ENCODE measurements at regions not wholly inside any gene's neighbourhood (a gene's known extent, or its start where the extent isn't known, plus 50 kb on each side); places are given as distances from the start of the nearest gene placed in this dataset.

DNA sequence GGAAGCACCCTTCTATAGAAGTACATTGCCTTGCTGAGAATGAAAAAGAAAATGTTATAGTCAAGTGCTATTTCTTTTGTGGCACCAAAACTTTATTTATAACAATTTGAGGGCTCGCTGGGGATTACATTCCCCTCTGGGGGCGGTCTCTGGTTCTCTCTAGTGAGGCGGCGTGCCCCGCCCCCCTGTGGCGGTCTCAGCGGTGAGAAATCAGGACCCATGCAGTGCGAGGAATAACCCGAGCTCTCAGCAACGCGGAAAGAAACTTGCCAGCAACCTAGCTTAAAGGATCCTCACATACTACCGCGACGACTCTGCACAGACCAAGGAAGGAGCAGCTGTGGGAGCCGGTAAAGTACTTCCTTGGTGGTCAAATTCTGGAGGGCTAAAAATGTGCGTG, 83.4 kb upstream of the SHISA3 start:
- Histone ChIP-seq H3K9me3 (ENCODE audit: insufficient read depth, low read length) (no peaks in the 10 kb centered on the region), H3K79me2 (ENCODE audit: low read length) (no peaks in the 10 kb centered on the region), H3K27ac (ENCODE audit: low read length) (no peak overlapping the region), H3K4me2 (ENCODE audit: low read length) (no peak overlapping the region), H3K4me3 (ENCODE audit: low read length) (no peak overlapping the region), H2AFZ (ENCODE audit: low read depth, low read length) (no peak overlapping the region), H4K20me1 (ENCODE audit: insufficient read depth, low read length) (no peaks in the 10 kb centered on the region), H3K27me3 (ENCODE audit: low read depth, low read length) (no peaks in the 10 kb centered on the region), H3K4me1 (ENCODE audit: low read length) (peaks cover 48% of the 10 kb centered on the region), H3K9ac (ENCODE audit: low read length) (no peak overlapping the region), H3K36me3 (replicated peaks; ENCODE audit: low read depth, low read length) (no peaks in the 10 kb centered on the region)
- no peak for TF ChIP-seq EZH2phosphoT487 (IDR thresholded peaks at IDR 0.05; ENCODE audit: low read depth)
- TF ChIP-seq, protein P1, sequence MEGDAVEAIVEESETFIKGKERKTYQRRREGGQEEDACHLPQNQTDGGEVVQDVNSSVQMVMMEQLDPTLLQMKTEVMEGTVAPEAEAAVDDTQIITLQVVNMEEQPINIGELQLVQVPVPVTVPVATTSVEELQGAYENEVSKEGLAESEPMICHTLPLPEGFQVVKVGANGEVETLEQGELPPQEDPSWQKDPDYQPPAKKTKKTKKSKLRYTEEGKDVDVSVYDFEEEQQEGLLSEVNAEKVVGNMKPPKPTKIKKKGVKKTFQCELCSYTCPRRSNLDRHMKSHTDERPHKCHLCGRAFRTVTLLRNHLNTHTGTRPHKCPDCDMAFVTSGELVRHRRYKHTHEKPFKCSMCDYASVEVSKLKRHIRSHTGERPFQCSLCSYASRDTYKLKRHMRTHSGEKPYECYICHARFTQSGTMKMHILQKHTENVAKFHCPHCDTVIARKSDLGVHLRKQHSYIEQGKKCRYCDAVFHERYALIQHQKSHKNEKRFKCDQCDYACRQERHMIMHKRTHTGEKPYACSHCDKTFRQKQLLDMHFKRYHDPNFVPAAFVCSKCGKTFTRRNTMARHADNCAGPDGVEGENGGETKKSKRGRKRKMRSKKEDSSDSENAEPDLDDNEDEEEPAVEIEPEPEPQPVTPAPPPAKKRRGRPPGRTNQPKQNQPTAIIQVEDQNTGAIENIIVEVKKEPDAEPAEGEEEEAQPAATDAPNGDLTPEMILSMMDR (IDR thresholded peaks at IDR 0.05; ENCODE audit: low read depth, low read length): no peak

DNA sequence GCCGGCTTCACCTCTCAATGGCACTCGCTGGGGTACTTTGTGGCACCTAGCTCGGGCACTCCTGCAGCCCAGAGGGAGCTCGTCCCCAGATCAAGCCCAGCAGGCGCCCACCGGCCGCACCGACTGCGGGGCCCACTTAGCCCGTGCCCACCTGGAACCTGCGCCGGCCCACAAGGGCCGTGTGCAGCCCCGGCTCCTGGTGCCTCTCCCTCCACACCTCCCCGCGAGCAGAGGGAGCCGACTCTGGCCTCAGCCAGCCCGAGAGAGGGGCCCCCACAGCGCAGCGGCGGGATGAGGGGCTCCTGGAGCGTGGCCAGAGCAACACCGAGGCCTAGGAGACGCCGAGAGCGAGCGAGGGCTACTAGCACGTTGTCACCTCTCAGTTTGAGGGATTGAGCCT, 82.1 kb upstream of the SHISA3 start:
- Histone ChIP-seq H3K27ac (ENCODE audit: low read length) (no peak overlapping the region), H3K4me2 (ENCODE audit: low read length) (no peak overlapping the region), H3K9ac (ENCODE audit: low read length) (no peak overlapping the region), H3K4me1 (ENCODE audit: low read length) (peaks cover 45% of the 10 kb centered on the region), H2AFZ (ENCODE audit: low read depth, low read length) (no peak overlapping the region), H3K27me3 (ENCODE audit: low read depth, low read length) (no peaks in the 10 kb centered on the region), H4K20me1 (ENCODE audit: insufficient read depth, low read length) (no peaks in the 10 kb centered on the region), H3K9me3 (ENCODE audit: insufficient read depth, low read length) (no peaks in the 10 kb centered on the region), H3K79me2 (ENCODE audit: low read length) (no peaks in the 10 kb centered on the region), H3K36me3 (replicated peaks; ENCODE audit: low read depth, low read length) (no peaks in the 10 kb centered on the region), H3K4me3 (ENCODE audit: low read length) (no peak overlapping the region)
- no peak for TF ChIP-seq EZH2phosphoT487 (IDR thresholded peaks at IDR 0.05; ENCODE audit: low read depth)
- TF ChIP-seq, protein P1 (IDR thresholded peaks at IDR 0.05; ENCODE audit: low read depth, low read length): no peak

DNA sequence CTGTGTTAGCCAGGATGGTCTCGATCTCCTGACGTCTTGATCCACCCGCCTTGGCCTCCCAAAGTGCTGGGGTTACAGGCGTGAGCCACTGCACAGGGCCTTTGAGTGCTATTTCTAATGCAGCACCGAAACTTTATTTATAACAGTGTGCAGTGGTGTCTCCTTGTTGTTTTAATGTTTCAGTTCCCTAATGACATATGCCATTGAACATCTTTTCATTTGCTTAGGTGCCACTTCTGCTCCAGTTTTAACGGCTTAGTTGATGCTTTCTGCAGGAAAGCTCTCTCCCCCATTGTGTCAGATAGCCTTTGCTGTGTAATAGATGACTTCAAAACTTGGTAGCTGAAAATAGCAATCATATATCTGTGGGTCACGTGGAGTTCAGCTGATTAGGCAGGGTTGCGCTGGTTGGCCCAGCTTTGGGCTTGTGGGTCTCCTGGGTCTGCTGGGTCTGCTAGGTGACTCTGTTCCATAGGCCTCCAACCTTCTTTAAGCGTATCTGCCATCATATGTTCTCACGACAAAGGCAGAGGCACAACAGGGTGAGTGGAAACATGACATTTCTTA, 76.4 kb upstream of the SHISA3 start:
- Histone ChIP-seq H3K27ac (ENCODE audit: low read length) (peak overlapping the region; percentile 29; the same call in 1 of the 2 replicates), H3K36me3 (replicated peaks; ENCODE audit: low read depth, low read length) (no peaks in the 10 kb centered on the region), H2AFZ (ENCODE audit: low read depth, low read length) (no peak overlapping the region), H3K4me2 (ENCODE audit: low read length) (peak overlapping the region; percentile 47), H3K9me3 (ENCODE audit: insufficient read depth, low read length) (no peaks in the 10 kb centered on the region; the same call in 1 of the 2 replicates), H3K9ac (ENCODE audit: low read length) (no peak overlapping the region), H3K4me1 (ENCODE audit: low read length) (peaks cover 24% of the 10 kb centered on the region), H3K79me2 (ENCODE audit: low read length) (no peaks in the 10 kb centered on the region), H4K20me1 (ENCODE audit: insufficient read depth, low read length) (no peaks in the 10 kb centered on the region), H3K4me3 (ENCODE audit: low read length) (no peak overlapping the region), H3K27me3 (ENCODE audit: low read depth, low read length) (no peaks in the 10 kb centered on the region)
- no peak for TF ChIP-seq EZH2phosphoT487 (IDR thresholded peaks at IDR 0.05; ENCODE audit: low read depth)
- TF ChIP-seq, protein P1 (IDR thresholded peaks at IDR 0.05; ENCODE audit: low read depth, low read length): no peak

DNA sequence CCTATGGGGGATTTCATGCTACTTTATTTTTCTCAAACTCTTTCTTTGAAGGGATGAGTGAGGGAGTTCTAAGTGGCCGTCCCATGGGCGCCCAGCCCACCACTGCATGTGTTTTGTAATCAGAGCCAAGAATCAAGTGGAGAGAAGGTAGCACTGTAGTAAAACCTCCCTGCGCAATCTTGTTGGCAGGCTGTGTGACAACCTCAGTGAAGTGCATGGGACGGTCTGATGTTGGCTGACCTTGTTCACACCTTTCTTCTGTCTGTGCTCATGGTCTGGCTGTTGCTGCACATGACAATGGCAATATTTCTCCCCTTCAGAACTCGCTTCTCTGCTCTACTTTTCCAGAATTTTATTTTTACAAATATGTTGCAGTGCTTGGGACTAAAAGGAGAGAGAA, 71.2 kb upstream of the SHISA3 start:
- Histone ChIP-seq H3K9ac (ENCODE audit: low read length) (no peak overlapping the region), H4K20me1 (ENCODE audit: insufficient read depth, low read length) (no peaks in the 10 kb centered on the region), H3K36me3 (replicated peaks; ENCODE audit: low read depth, low read length) (no peaks in the 10 kb centered on the region), H3K79me2 (ENCODE audit: low read length) (no peaks in the 10 kb centered on the region), H3K27me3 (ENCODE audit: low read depth, low read length) (no peaks in the 10 kb centered on the region), H3K4me2 (ENCODE audit: low read length) (no peak overlapping the region), H3K9me3 (ENCODE audit: insufficient read depth, low read length) (no peaks in the 10 kb centered on the region; the same call in 1 of the 2 replicates), H3K4me3 (ENCODE audit: low read length) (no peak overlapping the region), H3K27ac (ENCODE audit: low read length) (no peak overlapping the region), H3K4me1 (ENCODE audit: low read length) (peaks cover 5% of the 10 kb centered on the region), H2AFZ (ENCODE audit: low read depth, low read length) (no peak overlapping the region)
- TF ChIP-seq EZH2phosphoT487 (IDR thresholded peaks at IDR 0.05; ENCODE audit: low read depth): no peak
- TF ChIP-seq, protein P1 (IDR thresholded peaks at IDR 0.05; ENCODE audit: low read depth, low read length): no peak
